ENCODE measurements at regions not wholly inside any gene's neighbourhood (a gene's known extent, or its start where the extent isn't known, plus 50 kb on each side); places are given as distances from the start of the nearest gene placed in this dataset.
A peak's percentile ranks its signal among the peaks of the same experiment; 100 is the strongest.
"Not testable (repeated sequence)": the region's sequence is repeated elsewhere in the genome, so short reads cannot be mapped to it uniquely, and the experiment has no call there.

DNA sequence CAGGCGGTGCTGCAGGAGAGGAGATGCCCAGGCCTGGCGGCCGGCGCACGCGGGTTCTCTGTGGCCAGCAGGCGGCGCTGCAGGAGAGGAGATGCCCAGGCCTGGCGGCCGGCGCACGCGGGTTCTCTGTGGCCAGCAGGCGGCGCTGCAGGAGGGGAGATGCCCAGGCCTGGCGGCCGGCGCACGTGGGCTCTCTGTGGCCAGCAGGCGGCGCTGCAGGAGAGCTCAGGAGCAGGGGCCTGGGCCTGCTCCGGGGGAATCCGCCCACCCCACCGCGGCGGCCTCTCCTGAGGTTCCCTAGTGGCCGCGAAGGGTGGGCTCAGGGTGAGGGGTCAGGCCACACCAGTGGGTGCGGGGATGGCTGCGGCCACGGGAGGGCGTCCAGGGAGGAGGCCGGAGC, 75.9 kb downstream of the OR4F16 start:
- H3K4me3 ChIP-seq (ENCODE audit: low read depth, low read length); DNase-seq (ENCODE audit: low read depth): not testable (repeated sequence)

DNA sequence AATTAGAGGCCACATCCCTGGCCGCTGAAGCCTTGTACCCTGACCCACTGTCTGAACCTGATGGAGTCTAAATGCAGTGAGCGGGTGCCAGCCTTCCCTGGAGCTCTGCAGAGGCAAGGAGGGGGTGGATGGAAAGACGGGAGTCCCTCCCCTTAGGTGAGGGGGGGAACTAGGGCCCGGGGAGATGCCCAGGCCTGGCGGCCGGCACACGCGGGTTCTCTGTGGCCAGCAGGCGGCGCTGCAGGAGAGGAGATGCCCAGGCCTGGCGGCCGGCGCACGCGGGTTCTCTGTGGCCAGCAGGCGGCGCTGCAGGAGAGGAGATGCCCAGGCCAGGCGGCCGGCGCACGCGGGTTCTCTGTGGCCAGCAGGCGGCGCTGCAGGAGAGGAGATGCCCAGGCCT, 77.3 kb downstream of the OR4F16 start:
- not testable (repeated sequence) for DNase-seq (ENCODE audit: low read depth); H3K4me3 ChIP-seq (ENCODE audit: low read depth, low read length)

DNA sequence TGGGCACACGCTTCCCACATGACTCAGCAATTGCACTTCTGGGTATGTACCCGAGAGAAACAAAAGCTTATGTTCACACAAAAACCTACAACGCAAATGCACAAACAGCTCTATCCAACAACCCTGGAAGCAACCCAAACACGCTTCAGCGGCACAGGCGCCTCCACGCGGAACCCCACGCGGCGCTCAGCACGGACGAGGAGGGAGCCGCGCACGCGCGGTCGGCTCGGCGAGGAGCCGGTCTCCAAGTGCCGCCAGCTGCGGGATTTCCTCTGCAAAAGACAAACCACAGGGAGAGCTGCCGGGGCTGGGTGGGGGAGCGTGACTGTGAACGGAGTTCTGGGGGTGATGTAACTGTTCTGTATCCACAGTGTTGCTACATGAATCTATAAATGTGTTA, 81.2 kb downstream of the OR4F16 start:
- H3K4me3 ChIP-seq (ENCODE audit: low read depth, low read length), result peak overlapping the region; percentile 25
- DNase-seq (ENCODE audit: low read depth), result not testable (repeated sequence)

GRCh38 chr1:588211-588610, 98.2 kb downstream of the OR4F16 start:
- H3K4me3 ChIP-seq (ENCODE audit: low read depth, low read length), result not testable (repeated sequence)

GRCh38 chr1:585992-586391, 100.5 kb downstream of the OR4F16 start:
- peak; percentile 35 for TF ChIP-seq CTCF (IDR thresholded peaks at IDR 0.05; ENCODE audit: insufficient read depth, low read depth, low read length)
- H3K4me3 ChIP-seq (ENCODE audit: low read depth, low read length), result not testable (repeated sequence)

More at GRCh38 chr1:588211-588610, 98.2 kb downstream of the OR4F16 start:
- DNase-seq (ENCODE audit: low read depth), result not testable (repeated sequence)

More at GRCh38 chr1:585992-586391, 100.5 kb downstream of the OR4F16 start:
- not testable (repeated sequence) for DNase-seq (ENCODE audit: low read depth)
